ENCODE measurements at regions not wholly inside any gene's neighbourhood (a gene's known extent, or its start where the extent isn't known, plus 50 kb on each side); places are given as distances from the start of the nearest gene placed in this dataset.

- TF ChIP-seq POLR2A (IDR thresholded peaks at IDR 0.05), result no peak
- TF ChIP-seq, protein P1, sequence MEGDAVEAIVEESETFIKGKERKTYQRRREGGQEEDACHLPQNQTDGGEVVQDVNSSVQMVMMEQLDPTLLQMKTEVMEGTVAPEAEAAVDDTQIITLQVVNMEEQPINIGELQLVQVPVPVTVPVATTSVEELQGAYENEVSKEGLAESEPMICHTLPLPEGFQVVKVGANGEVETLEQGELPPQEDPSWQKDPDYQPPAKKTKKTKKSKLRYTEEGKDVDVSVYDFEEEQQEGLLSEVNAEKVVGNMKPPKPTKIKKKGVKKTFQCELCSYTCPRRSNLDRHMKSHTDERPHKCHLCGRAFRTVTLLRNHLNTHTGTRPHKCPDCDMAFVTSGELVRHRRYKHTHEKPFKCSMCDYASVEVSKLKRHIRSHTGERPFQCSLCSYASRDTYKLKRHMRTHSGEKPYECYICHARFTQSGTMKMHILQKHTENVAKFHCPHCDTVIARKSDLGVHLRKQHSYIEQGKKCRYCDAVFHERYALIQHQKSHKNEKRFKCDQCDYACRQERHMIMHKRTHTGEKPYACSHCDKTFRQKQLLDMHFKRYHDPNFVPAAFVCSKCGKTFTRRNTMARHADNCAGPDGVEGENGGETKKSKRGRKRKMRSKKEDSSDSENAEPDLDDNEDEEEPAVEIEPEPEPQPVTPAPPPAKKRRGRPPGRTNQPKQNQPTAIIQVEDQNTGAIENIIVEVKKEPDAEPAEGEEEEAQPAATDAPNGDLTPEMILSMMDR (IDR thresholded peaks at IDR 0.05), result no peak
- TF ChIP-seq POLR2AphosphoS5 (IDR thresholded peaks at IDR 0.05), result no peak
- no peak for TF ChIP-seq EP300 (IDR thresholded peaks at IDR 0.05)
These were observed 498.5 kb upstream of the NOX3 start for GRCh38 chr6:155954149-155954548.

Data from upper lobe of left lung (tissue), 4 donors.